ENCODE measurements at regions not wholly inside any gene's neighbourhood (a gene's known extent, or its start where the extent isn't known, plus 50 kb on each side); places are given as distances from the start of the nearest gene placed in this dataset.
"Not testable (repeated sequence)": the region's sequence is repeated elsewhere in the genome, so short reads cannot be mapped to it uniquely, and the experiment has no call there.

DNA sequence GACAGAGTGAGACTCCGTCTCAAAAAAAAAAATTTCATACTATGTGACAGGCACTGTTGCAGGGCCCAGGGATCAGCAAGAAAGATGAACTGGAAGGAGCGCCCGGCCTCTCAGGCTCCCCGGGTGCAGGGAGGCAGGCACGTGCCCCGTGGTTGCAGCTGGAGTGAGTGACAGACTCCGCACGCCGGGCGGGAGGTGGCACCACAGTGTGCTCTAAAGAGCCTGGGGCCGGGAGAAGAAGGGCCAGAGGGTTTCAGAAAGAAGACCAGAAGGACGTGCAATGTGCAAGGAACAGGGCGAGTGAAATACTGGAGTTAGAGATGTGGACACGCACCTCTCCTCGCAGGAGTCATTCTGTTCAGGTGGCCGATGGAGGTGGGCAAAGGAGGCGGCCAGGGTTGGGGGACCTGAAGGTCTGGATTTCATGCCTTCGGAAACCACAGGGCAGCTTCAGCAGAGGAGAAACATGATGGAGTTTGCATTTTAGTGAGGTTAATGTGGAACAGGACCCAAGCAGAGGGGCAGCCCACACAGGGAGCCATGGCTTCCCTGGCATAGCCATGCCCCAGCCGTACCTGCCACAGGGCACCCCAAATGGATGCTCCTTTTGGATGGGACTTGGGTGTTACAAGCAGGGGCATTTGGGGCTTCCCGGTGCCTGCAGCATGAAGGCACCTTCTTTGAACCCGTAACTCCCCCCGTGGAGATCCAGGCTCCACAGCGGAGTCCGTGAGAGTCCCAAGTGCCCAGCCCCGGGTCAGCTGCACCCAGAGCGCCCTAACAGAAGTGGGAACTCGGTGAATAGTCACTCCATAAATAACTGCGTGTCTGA, 226.2 kb downstream of the ERMARD start:
- no peaks in the 10 kb centered on the region for H3K36me3 ChIP-seq (ENCODE audit: control insufficient read depth, insufficient read depth, low read length)
- no peaks in the 10 kb centered on the region for H3K4me1 ChIP-seq (ENCODE audit: control insufficient read depth, insufficient read depth, low read length)
- no peak overlapping the region for H3K4me3 ChIP-seq (ENCODE audit: low read depth, low read length)
- H3K9me3 ChIP-seq (ENCODE audit: control insufficient read depth, insufficient read depth, low read depth, low read length) = no peaks in the 10 kb centered on the region
- H3K27me3 ChIP-seq (ENCODE audit: control insufficient read depth, insufficient read depth, low read length) = no peaks in the 10 kb centered on the region
- H3K9ac ChIP-seq (ENCODE audit: low read length) = no peak overlapping the region
- no peak overlapping the region for H3K27ac ChIP-seq (ENCODE audit: low read depth, low read length)

DNA sequence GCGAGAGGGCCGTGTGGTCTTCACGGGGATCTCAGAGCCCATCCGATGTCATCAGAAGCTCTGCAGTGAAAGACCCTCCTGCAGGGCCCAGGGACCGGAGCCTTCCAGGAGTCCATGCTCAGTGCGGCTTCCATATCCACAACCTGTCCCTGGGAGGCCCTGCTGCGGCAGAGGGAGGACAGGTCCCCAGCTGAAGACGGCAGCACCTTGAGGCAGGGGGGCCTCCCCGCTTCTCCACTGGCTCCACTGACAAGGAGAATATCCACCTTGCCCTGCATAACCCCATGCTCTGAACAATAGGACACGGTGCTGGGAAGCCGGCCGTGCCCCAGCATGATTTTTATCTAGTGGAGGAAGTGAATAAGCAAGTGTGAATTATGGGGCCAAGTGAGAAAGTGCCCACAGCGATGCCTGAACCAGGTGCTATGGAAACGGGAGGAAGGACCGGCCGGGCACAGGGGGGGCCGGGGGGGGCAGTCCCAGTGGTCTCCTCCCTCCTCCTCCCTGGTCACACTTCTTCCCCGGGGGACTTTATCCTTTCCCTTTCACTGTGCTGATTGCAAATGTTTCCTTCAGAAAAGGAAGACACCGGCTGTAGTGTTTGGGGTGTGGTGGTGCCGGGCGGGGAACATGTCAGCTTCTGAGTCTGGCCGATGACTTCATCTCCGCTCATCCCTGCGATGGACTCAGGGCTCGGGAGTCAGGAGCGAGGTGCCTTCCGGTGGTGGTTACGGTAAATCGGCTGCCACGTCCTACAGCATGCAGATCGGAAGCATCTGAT, 225.1 kb downstream of the ERMARD start:
- H3K36me3 ChIP-seq (ENCODE audit: control insufficient read depth, insufficient read depth, low read length) = no peaks in the 10 kb centered on the region
- H3K4me3 ChIP-seq (ENCODE audit: low read depth, low read length) = no peak overlapping the region
- H3K9ac ChIP-seq (ENCODE audit: low read length) = no peak overlapping the region
- no peaks in the 10 kb centered on the region for H3K27me3 ChIP-seq (ENCODE audit: control insufficient read depth, insufficient read depth, low read length)
- no peaks in the 10 kb centered on the region for H3K4me1 ChIP-seq (ENCODE audit: control insufficient read depth, insufficient read depth, low read length)
- H3K27ac ChIP-seq (ENCODE audit: low read depth, low read length) = no peak overlapping the region
- H3K9me3 ChIP-seq (ENCODE audit: control insufficient read depth, insufficient read depth, low read depth, low read length) = no peaks in the 10 kb centered on the region

DNA sequence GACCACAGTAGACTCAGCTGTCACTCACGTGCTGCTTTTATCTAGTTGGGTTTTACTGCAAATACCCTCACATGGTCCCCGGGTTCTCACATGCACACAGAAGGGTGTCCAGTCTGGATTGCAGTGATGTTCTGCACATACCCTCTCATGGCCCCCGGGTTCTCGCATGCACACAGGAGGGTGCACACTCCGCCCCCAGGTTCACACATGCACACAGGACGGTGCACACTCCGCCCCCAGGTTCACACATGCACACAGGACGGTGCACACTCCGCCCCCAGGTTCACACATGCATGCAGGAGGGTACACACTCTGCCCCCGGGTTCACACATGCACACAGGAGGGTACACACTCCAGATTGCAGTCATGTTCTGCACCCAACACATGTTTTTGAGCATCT, 224.3 kb downstream of the ERMARD start:
- Histone ChIP-seq H3K4me3 (ENCODE audit: low read depth, low read length) (no peak overlapping the region), H3K36me3 (ENCODE audit: control insufficient read depth, insufficient read depth, low read length) (no peaks in the 10 kb centered on the region), H3K4me1 (ENCODE audit: control insufficient read depth, insufficient read depth, low read length) (no peaks in the 10 kb centered on the region), H3K9ac (ENCODE audit: low read length) (no peak overlapping the region), H3K9me3 (ENCODE audit: control insufficient read depth, insufficient read depth, low read depth, low read length) (no peaks in the 10 kb centered on the region), H3K27ac (ENCODE audit: low read depth, low read length) (no peak overlapping the region), H3K27me3 (ENCODE audit: control insufficient read depth, insufficient read depth, low read length) (no peaks in the 10 kb centered on the region)

DNA sequence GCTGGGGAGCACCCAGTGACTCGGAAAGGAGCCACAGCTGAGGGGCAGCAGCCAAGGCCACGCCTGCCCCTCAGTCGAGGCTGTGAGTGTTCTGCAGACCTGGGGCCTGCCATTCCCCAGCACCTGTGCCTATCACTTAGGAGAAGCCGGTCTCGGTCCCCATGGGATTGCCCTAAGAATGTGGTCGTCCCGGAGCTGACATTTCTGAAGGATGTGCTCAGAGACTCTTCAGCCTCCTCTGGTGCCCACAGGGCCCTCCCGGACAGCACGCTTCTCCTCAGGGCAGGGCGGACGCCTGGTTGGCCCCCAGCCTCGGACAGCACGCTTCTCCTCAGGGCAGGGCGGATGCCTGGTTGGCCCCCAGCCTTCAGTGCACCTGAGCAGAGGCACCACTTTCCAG, 223.9 kb downstream of the ERMARD start:
- Histone ChIP-seq H3K9me3 (ENCODE audit: control insufficient read depth, insufficient read depth, low read depth, low read length) (no peaks in the 10 kb centered on the region), H3K36me3 (ENCODE audit: control insufficient read depth, insufficient read depth, low read length) (no peaks in the 10 kb centered on the region), H3K4me1 (ENCODE audit: control insufficient read depth, insufficient read depth, low read length) (no peaks in the 10 kb centered on the region; the same call in 1 of the 2 replicates), H3K9ac (ENCODE audit: low read length) (no peak overlapping the region), H3K4me3 (ENCODE audit: low read depth, low read length) (no peak overlapping the region), H3K27me3 (ENCODE audit: control insufficient read depth, insufficient read depth, low read length) (no peaks in the 10 kb centered on the region), H3K27ac (ENCODE audit: low read depth, low read length) (no peak overlapping the region)

DNA sequence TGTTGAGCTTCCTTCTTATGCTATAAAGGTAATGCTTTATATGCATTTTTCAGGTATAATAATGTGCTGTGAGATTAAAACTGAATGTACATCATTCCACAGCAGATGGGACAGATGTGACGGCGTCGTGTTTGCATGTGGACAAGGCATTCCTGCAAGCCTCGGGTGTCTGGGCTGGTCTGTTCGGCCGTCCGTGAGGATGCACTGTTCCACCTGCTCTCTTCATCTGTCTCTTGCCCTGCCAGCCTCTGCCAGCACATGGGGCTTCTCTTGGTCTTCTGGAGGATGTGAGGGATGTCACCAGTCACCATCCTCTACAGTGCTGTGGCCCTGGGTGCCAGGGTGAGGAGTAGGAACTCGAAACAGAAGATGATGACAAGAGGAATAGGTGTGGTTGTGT, 223.2 kb downstream of the ERMARD start:
- Histone ChIP-seq H3K4me3 (ENCODE audit: low read depth, low read length) (no peak overlapping the region), H3K27ac (ENCODE audit: low read depth, low read length) (no peak overlapping the region), H3K36me3 (ENCODE audit: control insufficient read depth, insufficient read depth, low read length) (no peaks in the 10 kb centered on the region), H3K27me3 (ENCODE audit: control insufficient read depth, insufficient read depth, low read length) (no peaks in the 10 kb centered on the region), H3K4me1 (ENCODE audit: control insufficient read depth, insufficient read depth, low read length) (no peaks in the 10 kb centered on the region; the same call in 1 of the 2 replicates), H3K9me3 (ENCODE audit: control insufficient read depth, insufficient read depth, low read depth, low read length) (no peaks in the 10 kb centered on the region), H3K9ac (ENCODE audit: low read length) (no peak overlapping the region)

DNA sequence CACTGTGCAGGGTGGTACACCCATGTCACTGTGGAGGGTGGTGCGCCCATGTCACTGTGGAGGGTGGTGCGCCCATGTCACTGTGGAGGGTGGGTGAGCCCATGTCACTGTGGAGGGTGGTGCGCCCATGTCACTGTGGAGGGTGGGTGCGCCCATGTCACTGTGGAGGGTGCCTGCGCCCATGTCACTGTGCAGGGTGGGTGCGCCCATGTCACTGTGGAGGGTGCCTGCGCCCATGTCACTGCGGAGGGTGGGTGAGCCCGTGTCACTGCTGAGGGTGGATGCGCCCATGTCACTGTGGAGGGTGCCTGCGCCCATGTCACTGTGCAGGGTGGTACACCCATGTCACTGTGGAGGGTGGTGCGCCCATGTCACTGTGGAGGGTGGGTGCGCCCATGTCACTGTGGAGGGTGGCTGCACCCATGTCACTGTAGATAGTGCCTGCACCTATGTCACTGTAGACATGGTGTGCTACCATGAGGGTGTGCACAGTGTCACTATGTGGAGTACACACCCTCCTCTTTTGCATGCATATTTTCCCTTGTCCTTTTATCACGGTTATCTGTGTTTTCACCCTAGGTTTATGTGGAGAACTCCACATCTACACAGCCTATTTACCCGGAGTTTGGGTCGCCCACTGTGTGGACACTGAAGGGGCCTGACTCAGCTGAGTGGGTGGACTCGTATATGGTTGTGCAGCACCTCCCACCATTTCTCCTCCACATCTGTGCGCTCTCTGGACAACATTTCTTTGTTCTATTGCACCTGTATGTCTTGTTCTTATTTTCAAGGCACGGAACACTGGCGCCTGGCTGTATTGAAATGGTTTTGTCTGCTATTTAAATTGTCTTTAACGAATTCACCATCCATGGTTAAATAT, 222.4 kb downstream of the ERMARD start:
- not testable (repeated sequence) for H3K36me3 ChIP-seq (ENCODE audit: control insufficient read depth, insufficient read depth, low read length); H3K4me1 ChIP-seq (ENCODE audit: control insufficient read depth, insufficient read depth, low read length); H3K9me3 ChIP-seq (ENCODE audit: control insufficient read depth, insufficient read depth, low read depth, low read length); H3K9ac ChIP-seq (ENCODE audit: low read length); H3K27me3 ChIP-seq (ENCODE audit: control insufficient read depth, insufficient read depth, low read length); H3K27ac ChIP-seq (ENCODE audit: low read depth, low read length); H3K4me3 ChIP-seq (ENCODE audit: low read depth, low read length)

DNA sequence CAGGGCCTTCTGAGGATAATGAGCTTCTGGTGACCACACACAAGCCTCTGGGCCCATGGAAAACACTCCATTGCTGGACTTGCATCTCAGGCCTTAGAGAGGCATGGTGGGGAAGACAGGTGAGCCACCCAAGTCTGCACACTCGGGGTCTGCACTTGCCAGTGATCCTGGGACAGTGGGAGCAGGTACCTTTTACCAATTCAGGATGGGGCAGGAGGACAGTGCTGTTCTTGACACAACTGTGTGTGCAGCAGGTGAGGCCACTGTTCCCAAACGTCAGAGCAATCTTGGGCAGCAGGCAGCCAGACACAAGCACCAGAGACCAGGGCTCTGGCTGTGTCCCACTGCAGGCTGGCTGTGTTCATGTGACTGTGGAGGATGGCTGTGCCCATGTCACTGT, 221.3 kb downstream of the ERMARD start:
- Histone ChIP-seq H3K9ac (ENCODE audit: low read length) (no peak overlapping the region), H3K36me3 (ENCODE audit: control insufficient read depth, insufficient read depth, low read length) (no peaks in the 10 kb centered on the region), H3K4me3 (ENCODE audit: low read depth, low read length) (no peak overlapping the region), H3K27ac (ENCODE audit: low read depth, low read length) (no peak overlapping the region), H3K4me1 (ENCODE audit: control insufficient read depth, insufficient read depth, low read length) (no peaks in the 10 kb centered on the region; the same call in 1 of the 2 replicates), H3K27me3 (ENCODE audit: control insufficient read depth, insufficient read depth, low read length) (no peaks in the 10 kb centered on the region), H3K9me3 (ENCODE audit: control insufficient read depth, insufficient read depth, low read depth, low read length) (peaks cover 4% of the 10 kb centered on the region; the same call in 1 of the 2 replicates)

DNA sequence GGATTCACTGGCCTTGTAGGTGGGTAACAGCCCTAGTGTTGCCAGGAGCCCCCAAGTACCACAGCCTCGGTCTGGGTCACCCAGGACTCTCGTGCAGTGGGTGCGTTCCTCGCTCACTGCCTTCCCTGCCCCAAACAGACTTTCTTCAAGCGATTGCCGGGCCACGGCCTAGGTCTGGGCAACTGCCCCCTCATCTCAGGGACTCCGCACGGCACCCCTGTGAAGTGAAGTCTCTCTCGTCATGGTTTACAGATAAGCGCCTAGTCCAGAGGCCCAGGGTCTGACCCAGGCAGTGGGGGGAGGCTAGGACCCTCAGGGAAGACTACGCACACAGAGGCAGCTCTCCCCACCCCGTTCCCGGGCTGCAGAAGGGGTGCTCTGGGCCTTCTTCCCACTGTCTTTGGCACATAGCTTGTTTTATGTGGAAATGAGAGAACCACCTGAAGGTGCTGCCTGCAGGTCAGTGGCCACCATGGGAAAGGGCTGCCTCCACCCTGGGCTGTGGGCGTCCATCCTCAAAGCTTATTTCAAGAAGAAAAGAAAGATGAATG, 220.8 kb downstream of the ERMARD start:
- Histone ChIP-seq H3K4me3 (ENCODE audit: low read depth, low read length) (no peak overlapping the region), H3K9ac (ENCODE audit: low read length) (no peak overlapping the region), H3K27ac (ENCODE audit: low read depth, low read length) (no peak overlapping the region), H3K27me3 (ENCODE audit: control insufficient read depth, insufficient read depth, low read length) (no peaks in the 10 kb centered on the region), H3K36me3 (ENCODE audit: control insufficient read depth, insufficient read depth, low read length) (no peaks in the 10 kb centered on the region), H3K9me3 (ENCODE audit: control insufficient read depth, insufficient read depth, low read depth, low read length) (peaks cover 6% of the 10 kb centered on the region; the same call in 1 of the 2 replicates), H3K4me1 (ENCODE audit: control insufficient read depth, insufficient read depth, low read length) (no peaks in the 10 kb centered on the region; the same call in 1 of the 2 replicates)

DNA sequence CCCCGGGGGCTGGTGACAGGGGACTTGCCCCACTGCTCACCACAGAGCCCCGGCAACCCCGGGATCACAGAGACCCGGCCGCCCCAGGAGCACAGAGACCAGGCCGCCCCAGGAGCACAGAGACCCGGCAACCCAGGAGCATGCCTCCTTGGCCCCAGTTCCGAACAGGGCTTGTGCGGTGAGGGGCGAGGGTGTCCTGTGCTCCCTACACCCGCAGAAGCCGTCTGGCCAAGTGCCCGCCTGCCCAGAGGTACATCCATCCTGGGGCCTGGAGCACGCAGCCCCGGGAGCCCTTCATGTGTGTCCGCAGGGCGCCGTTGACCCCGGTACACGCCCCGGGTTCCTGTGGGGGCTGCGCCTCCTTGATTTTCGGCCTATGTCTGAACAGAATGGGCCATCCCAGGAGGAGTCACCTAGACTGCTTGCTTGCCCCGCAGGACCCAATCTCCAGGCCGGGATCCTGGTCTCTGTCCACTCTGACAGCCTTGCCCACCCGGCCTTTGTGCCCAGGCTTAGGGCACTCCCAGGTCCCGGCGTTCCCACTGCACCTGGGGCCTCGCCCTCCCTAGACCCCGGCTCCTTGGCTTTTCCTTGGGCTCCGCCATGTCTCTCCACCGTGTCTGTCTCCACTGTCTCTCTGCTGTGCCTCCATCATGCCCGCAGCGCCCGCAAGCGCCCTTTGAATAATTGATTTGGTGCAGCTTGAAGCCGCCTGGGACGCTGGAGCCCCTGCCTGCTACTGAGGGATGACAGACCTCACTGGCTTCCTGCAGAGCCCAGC, 219.8 kb downstream of the ERMARD start:
- no peaks in the 10 kb centered on the region for H3K27me3 ChIP-seq (ENCODE audit: control insufficient read depth, insufficient read depth, low read length)
- H3K27ac ChIP-seq (ENCODE audit: low read depth, low read length) = no peak overlapping the region
- H3K36me3 ChIP-seq (ENCODE audit: control insufficient read depth, insufficient read depth, low read length) = no peaks in the 10 kb centered on the region
- no peak overlapping the region for H3K4me3 ChIP-seq (ENCODE audit: low read depth, low read length)
- no peaks in the 10 kb centered on the region; the same call in 1 of the 2 replicates for H3K4me1 ChIP-seq (ENCODE audit: control insufficient read depth, insufficient read depth, low read length)
- H3K9me3 ChIP-seq (ENCODE audit: control insufficient read depth, insufficient read depth, low read depth, low read length) = peaks cover 11% of the 10 kb centered on the region; the same call in 1 of the 2 replicates
- no peak overlapping the region for H3K9ac ChIP-seq (ENCODE audit: low read length)
